GM21576 (cell line): ENCODE measurements at regions not wholly inside any gene's neighbourhood (a gene's known extent, or its start where the extent isn't known, plus 50 kb on each side); places are given as distances from the start of the nearest gene placed in this dataset.

ENCODE experiments used
- ATAC-seq: cut with Tn5 transposase; IDR thresholded peaks from one replicate; pipeline ENCODE4 v1.9.1; 2021; ENCODE audit warnings: mild to moderate bottlenecking, moderate library complexity; ENCODE audit not compliant: unreplicated experiment

GRCh38 chr1:199264911-199265310 lies 626.1 kb downstream of the PTPRC start:
- no peak for ATAC-seq

GRCh38 chr1:199265319-199265718 lies 626.5 kb downstream of the PTPRC start:
- no peak for ATAC-seq

- ATAC-seq = no peak
Observed at GRCh38 chr1:199269241-199269640, 630.4 kb downstream of the PTPRC start.

GRCh38 chr1:199272139-199272544 lies 633.3 kb downstream of the PTPRC start:
- no peak for ATAC-seq

GRCh38 chr1:199272628-199273086 lies 633.8 kb downstream of the PTPRC start:
- ATAC-seq = peak; percentile 53

GRCh38 chr1:199273837-199274379 lies 635.1 kb downstream of the PTPRC start:
- ATAC-seq = no peak

GRCh38 chr1:199279067-199279466 lies 640.2 kb downstream of the PTPRC start:
- ATAC-seq = no peak

GRCh38 chr1:199279872-199280645 lies 641.2 kb downstream of the PTPRC start:
- ATAC-seq = no peak

- no peak for ATAC-seq
Observed at GRCh38 chr1:199282751-199283305, 644.0 kb downstream of the PTPRC start.

GRCh38 chr1:199283794-199284193 lies 645.0 kb downstream of the PTPRC start:
- ATAC-seq = no peak

GRCh38 chr1:199287206-199287605 lies 648.4 kb downstream of the PTPRC start:
- ATAC-seq = no peak

GRCh38 chr1:199287647-199288046 lies 648.8 kb downstream of the PTPRC start:
- ATAC-seq = no peak

- no peak for ATAC-seq
Observed at GRCh38 chr1:199290186-199290585, 651.3 kb downstream of the PTPRC start.

- no peak for ATAC-seq
Observed at GRCh38 chr1:199291022-199291740, 652.3 kb downstream of the PTPRC start.

- ATAC-seq = no peak
Observed at GRCh38 chr1:199292896-199293295, 654.1 kb downstream of the PTPRC start.

- no peak for ATAC-seq
Observed at GRCh38 chr1:199295107-199295506, 656.3 kb downstream of the PTPRC start.

- no peak for ATAC-seq
Observed at GRCh38 chr1:199297174-199297573, 658.3 kb downstream of the PTPRC start.

GRCh38 chr1:199297887-199298286 lies 659.0 kb downstream of the PTPRC start:
- ATAC-seq = no peak

- ATAC-seq = no peak
Observed at GRCh38 chr1:199298825-199299224, 660.0 kb downstream of the PTPRC start.

GRCh38 chr1:199301472-199302217 lies 662.8 kb downstream of the PTPRC start:
- no peak for ATAC-seq

GRCh38 chr1:199302554-199302953 lies 663.7 kb downstream of the PTPRC start:
- ATAC-seq = no peak
